H1 (cell line): ENCODE measurements at regions not wholly inside any gene's neighbourhood (a gene's known extent, or its start where the extent isn't known, plus 50 kb on each side); places are given as distances from the start of the nearest gene placed in this dataset.

Source experiments
- CTCF ChIA-PET: fragments of 300-600 bp; sonication (Branson Sonifier 250); formaldehyde crosslinking; loops from one replicate; lab custom pipeline; 2021; ENCODE audit not compliant: partially characterized antibody; lab: Charles Lee
- POLR2A ChIA-PET: fragments of 300-600 bp; sonication (Branson Sonifier 250); formaldehyde crosslinking; loops from one replicate; lab custom pipeline; 2021; ENCODE audit warnings: inconsistent platforms; ENCODE audit not compliant: partially characterized antibody; lab: Charles Lee
- DNase-seq, 2 experiments: peaks; one replicate each; pipeline versions ENCODE4 v3.0.0 to v3.0.0-alpha.2; 2010 to 2022; ENCODE audit warnings: low spot score in 2 of 2, low read depth in 1 of 2, mixed read lengths in 1 of 2
- FAIRE-seq: peaks from 2 replicates; lab custom pipeline; 2011; peaks lifted over from hg19 to GRCh38; lab: Jason Lieb, UNC
- H2AFZ ChIP-seq: 2 replicates; pipeline ENCODE4 v1.8.1; 2012; ENCODE audit warnings: low read length, inconsistent platforms
- H2AK5ac ChIP-seq: 2 replicates; pipeline ENCODE4 v1.6.1; 2013; ENCODE audit warnings: low read depth, low read length
- H2BK120ac ChIP-seq: replicated peaks from 2 replicates; pipeline ENCODE3; 2013; ENCODE audit warnings: low read depth, low read length, inconsistent platforms
- H2BK12ac ChIP-seq: 2 replicates; pipeline ENCODE4 v1.6.1; 2013; ENCODE audit warnings: low read depth, low read length
- H2BK15ac ChIP-seq: 2 replicates; pipeline ENCODE4 v1.6.1; 2013; ENCODE audit warnings: low read length
- H2BK20ac ChIP-seq: 2 replicates; pipeline ENCODE4 v1.6.1; 2013; ENCODE audit warnings: low read length
- H2BK5ac ChIP-seq: 2 replicates; pipeline ENCODE4 v1.6.1; 2013; ENCODE audit warnings: low read depth, low read length
- H3K14ac ChIP-seq: 2 replicates; pipeline ENCODE4 v1.6.1; 2013; ENCODE audit warnings: inconsistent platforms; ENCODE audit not compliant: insufficient read length
- H3K18ac ChIP-seq: 2 replicates; pipeline ENCODE4 v1.6.1; 2013; ENCODE audit warnings: low read length; ENCODE audit errors: extremely low read depth
- H3K23ac ChIP-seq: 2 replicates; pipeline ENCODE4 v1.6.1; 2013; ENCODE audit warnings: inconsistent platforms; ENCODE audit not compliant: insufficient read length
- H3K23me2 ChIP-seq: 2 replicates; pipeline ENCODE4 v1.6.1; 2013; ENCODE audit warnings: low read depth, low read length
- H3K27ac ChIP-seq: 2 replicates; pipeline ENCODE4 v1.6.1; 2011; ENCODE audit warnings: low read depth, low read length, inconsistent platforms
- H3K27me3 ChIP-seq, 4 experiments: replicated peaks in 1 of 4; 1 replicate in 1 of 4; 2 replicates in 3 of 4; pipeline versions ENCODE4 v1.6.1 to v1.8.1; 2011 to 2013; ENCODE audit warnings: low read length in 3 of 4, mild to moderate bottlenecking in 3 of 4, inconsistent platforms in 2 of 4, mixed read lengths in 2 of 4, moderate library complexity in 1 of 4; ENCODE audit not compliant: control insufficient read depth in 3 of 4, insufficient read depth in 3 of 4; ENCODE audit errors: extremely low read depth in 1 of 4
- H3K36me3 ChIP-seq, 4 experiments: 2 replicates each; pipeline versions ENCODE4 v1.6.1 to v1.8.1; 2011 to 2013; ENCODE audit warnings: mild to moderate bottlenecking in 4 of 4, low read length in 3 of 4, moderate library complexity in 2 of 4, control low read depth in 1 of 4, inconsistent platforms in 1 of 4; ENCODE audit not compliant: insufficient read depth in 4 of 4, control insufficient read depth in 2 of 4
- H3K4ac ChIP-seq: replicated peaks from 2 replicates; pipeline ENCODE3; 2013; ENCODE audit warnings: low read length, low read depth, mixed read lengths, inconsistent platforms; ENCODE audit not compliant: insufficient read length
- H3K4me1 ChIP-seq, 4 experiments: replicated peaks in 1 of 4; 1 replicate in 1 of 4; 2 replicates in 3 of 4; pipeline versions ENCODE4 v1.6.1 to v1.8.1; 2011 to 2013; ENCODE audit warnings: low read length in 3 of 4, inconsistent platforms in 2 of 4, mixed read lengths in 1 of 4; ENCODE audit not compliant: insufficient read depth in 4 of 4, control insufficient read depth in 3 of 4
- H3K4me2 ChIP-seq, 2 experiments: 2 replicates each; pipeline versions ENCODE4 v1.6.1 to v1.8.1; 2011 to 2013; ENCODE audit warnings: low read depth in 2 of 2, low read length in 2 of 2, control low read depth in 1 of 2, inconsistent platforms in 1 of 2, mild to moderate bottlenecking in 1 of 2; ENCODE audit not compliant: insufficient read depth in 1 of 2
- H3K4me3 ChIP-seq, 4 experiments: fragments of 200-600, 300-600 bp in 1 of 4; sonication (generic), shearing (Covaris generic), sonication (Bioruptor Twin) in 1 of 4; 2 replicates each; pipeline versions ENCODE4 v1.5.1 to v1.8.1; 2011 to 2016; ENCODE audit warnings: low read length in 4 of 4, low read depth in 3 of 4, control low read depth in 2 of 4, inconsistent platforms in 2 of 4, mild to moderate bottlenecking in 2 of 4, mixed read lengths in 1 of 4, moderate library complexity in 1 of 4; ENCODE audit not compliant: insufficient read depth in 2 of 4; ENCODE audit errors: extremely low read depth in 1 of 4
- H3K56ac ChIP-seq: replicated peaks from 2 replicates; pipeline ENCODE3; 2013; ENCODE audit warnings: low read depth, mild to moderate bottlenecking, mixed read lengths, low read length, inconsistent platforms; ENCODE audit not compliant: insufficient read length
- H3K79me1 ChIP-seq: 2 replicates; pipeline ENCODE4 v1.6.1; 2013; ENCODE audit warnings: low read depth, low read length, control low read depth
- H3K79me2 ChIP-seq, 2 experiments: 2 replicates each; pipeline versions ENCODE4 v1.6.1 to v1.8.1; 2012 to 2013; ENCODE audit warnings: low read length in 2 of 2, mild to moderate bottlenecking in 2 of 2, inconsistent platforms in 1 of 2; ENCODE audit not compliant: insufficient read depth in 2 of 2, control insufficient read depth in 1 of 2
- H3K9ac ChIP-seq, 4 experiments: replicated peaks in 1 of 4; 1 replicate in 1 of 4; 2 replicates in 3 of 4; pipeline versions ENCODE4 v1.6.1 to v1.8.1; 2011 to 2013; ENCODE audit warnings: low read depth in 3 of 4, low read length in 3 of 4, control low read depth in 2 of 4, mild to moderate bottlenecking in 2 of 4, moderate library complexity in 2 of 4, inconsistent platforms in 1 of 4; ENCODE audit errors: extremely low read depth in 1 of 4
- H3K9me3 ChIP-seq, 2 experiments: 2 replicates each; pipeline versions ENCODE4 v1.6.1 to v1.8.1; 2012 to 2013; ENCODE audit warnings: mild to moderate bottlenecking in 2 of 2, moderate library complexity in 2 of 2, control low read depth in 1 of 2, inconsistent platforms in 1 of 2, low read depth in 1 of 2, low read length in 1 of 2, mixed read lengths in 1 of 2; ENCODE audit not compliant: insufficient read depth in 2 of 2
- H4K20me1 ChIP-seq, 2 experiments: replicated peaks in 1 of 2; 2 replicates each; pipeline versions ENCODE3 to v1.8.1; 2011 to 2013; ENCODE audit warnings: inconsistent platforms in 2 of 2, low read length in 2 of 2, mild to moderate bottlenecking in 1 of 2; ENCODE audit not compliant: insufficient read depth in 2 of 2, control insufficient read depth in 1 of 2
- H4K5ac ChIP-seq: 2 replicates; pipeline ENCODE4 v1.6.1; 2013; ENCODE audit warnings: low read length, low read depth, mixed read lengths, inconsistent platforms; ENCODE audit not compliant: insufficient read length
- H4K8ac ChIP-seq: 2 replicates; pipeline ENCODE4 v1.8.0; 2013; ENCODE audit warnings: mild to moderate bottlenecking, moderate library complexity, low read length, inconsistent platforms; ENCODE audit not compliant: insufficient read depth; ENCODE audit errors: extremely low read depth
- H4K91ac ChIP-seq: replicated peaks from 2 replicates; pipeline ENCODE3; 2013; ENCODE audit warnings: low read length, mixed read lengths, inconsistent platforms; ENCODE audit not compliant: insufficient read length
- HDAC2 ChIP-seq, 2 experiments: fragments of 300-600 bp in 1 of 2; sonication (generic) in 1 of 2; IDR thresholded peaks; 2 replicates each; pipeline ENCODE4 v1.6.1; 2011 to 2012; ENCODE audit warnings: low read depth in 2 of 2, low read length in 2 of 2, mild to moderate bottlenecking in 2 of 2, moderate library complexity in 2 of 2, borderline replicate concordance in 1 of 2, inconsistent platforms in 1 of 2
- KDM4A ChIP-seq: IDR thresholded peaks from one replicate; pipeline ENCODE4 v1.7.1; 2012; ENCODE audit warnings: low read depth, mild to moderate bottlenecking, moderate library complexity, low read length, inconsistent platforms; ENCODE audit not compliant: severe bottlenecking
- RBBP5 ChIP-seq: IDR thresholded peaks from 2 replicates; pipeline ENCODE4 v1.7.1; 2012; ENCODE audit warnings: low read depth, mild to moderate bottlenecking, inconsistent platforms, low read length, moderate library complexity, borderline replicate concordance
- TAF7 ChIP-seq: optimal IDR thresholded peaks from 2 replicates; pipeline ENCODE3; 2011; ENCODE audit warnings: low read depth, mild to moderate bottlenecking, inconsistent platforms, low read length, moderate library complexity, borderline replicate concordance
- WGBS, 2 experiments: shearing (Covaris generic) in 1 of 2; methylation state at CpG; one replicate each; pipeline versions ENCODE4 v1.1.6 to v1.1.7; 2013 to 2015; ENCODE audit warnings: low lambda C conversion rate in 2 of 2, mixed read lengths in 2 of 2, inconsistent platforms in 1 of 2, low coverage in 1 of 2, missing lambda C conversion rate in 1 of 2; ENCODE audit not compliant: insufficient replicate concordance in 2 of 2, insufficient coverage in 1 of 2, insufficient read length in 1 of 2; ENCODE audit errors: extremely low coverage in 1 of 2, missing lambda C conversion rate in 1 of 2; 5-methylcytosine and 5-hydroxymethylcytosine counted together

DNA sequence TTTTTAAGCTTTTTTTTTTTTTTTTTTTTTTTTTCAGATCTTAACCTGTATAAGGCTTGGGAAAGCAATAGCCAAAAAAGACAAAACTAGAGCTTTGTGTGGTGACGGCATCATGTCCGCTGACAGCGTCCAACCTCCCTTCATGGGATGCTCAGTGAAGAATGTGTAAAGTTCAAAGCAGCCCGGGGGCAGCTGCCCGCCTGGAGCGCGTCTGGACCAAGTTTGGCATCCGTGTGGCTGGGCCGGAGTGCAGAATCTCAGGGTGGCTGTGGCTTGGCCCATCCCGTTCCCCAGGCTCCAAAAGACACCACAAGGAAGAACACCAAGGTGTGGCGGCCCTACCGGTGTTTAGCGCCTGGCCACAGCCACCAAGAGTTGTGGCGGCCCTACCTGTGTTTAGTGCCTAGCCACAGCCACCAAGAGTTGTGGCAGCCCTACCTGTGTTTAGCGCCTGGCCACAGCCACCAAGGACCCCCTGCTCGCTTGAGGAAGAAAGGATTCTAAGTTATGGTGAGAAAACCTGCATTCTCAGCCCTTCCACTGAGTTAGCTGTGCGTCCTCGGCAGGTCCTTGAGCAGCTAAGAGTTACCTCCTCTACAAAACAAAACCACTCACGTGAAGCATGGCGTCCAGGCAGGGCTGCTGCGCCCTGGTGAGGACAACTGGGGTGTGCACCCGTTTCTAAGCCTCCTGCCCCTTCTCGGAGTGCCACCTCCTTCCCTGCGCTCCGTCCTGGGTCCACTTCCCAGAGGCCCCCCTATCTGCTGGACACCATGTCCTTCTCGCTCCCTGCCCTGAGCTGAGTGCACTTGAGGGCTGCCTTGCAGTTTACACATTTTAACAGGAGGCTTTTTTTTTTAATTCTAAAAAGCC, 103.6 kb upstream of the SALL3 start:
- Histone ChIP-seq H3K14ac (no peak overlapping the region), H3K18ac (peak overlapping the region; percentile 48), H2AK5ac (no peak overlapping the region), H2BK120ac (peak overlapping the region; percentile 51), H3K56ac (no peak overlapping the region), H3K36me3 (no peaks in the 10 kb centered on the region), H2BK5ac (0 out of 2 replicates have a peak overlapping the region, but pooled peaks have one; percentile 8), H3K4me3 (no peak overlapping the region), H2BK12ac (peak overlapping the region; percentile 63; the same call in 1 of the 2 replicates), H4K5ac (no peak overlapping the region), H3K79me1 (no peaks in the 10 kb centered on the region), H2BK20ac (no peak overlapping the region), H4K91ac (no peak overlapping the region), H3K23me2 (no peaks in the 10 kb centered on the region), H3K79me2 (no peaks in the 10 kb centered on the region), H2BK15ac (no peak overlapping the region), H3K23ac (no peak overlapping the region), H3K27ac (no peak overlapping the region), H3K9me3 (peaks cover 0 to 6% of the 10 kb centered on the region in 2 experiments; a peak in 1 of 4 replicates), H3K27me3 (peaks cover 0 to 2% (median 0%) of the 10 kb centered on the region in 4 experiments; a peak in 1 of 7 replicates), H3K4me2 (no peak overlapping the region), H4K20me1 (no peaks in the 10 kb centered on the region), H4K8ac (no peak overlapping the region; the same call in 1 of the 2 replicates), H3K9ac (no peak overlapping the region), H3K4me1 (no peaks in the 10 kb centered on the region; a peak in 1 of 7 replicates), H3K4ac (no peak overlapping the region), H2AFZ (no peak overlapping the region)
- TF ChIP-seq KDM4A (no peak), RBBP5 (no peak), HDAC2 (IDR thresholded peaks at IDR 0.05; ENCODE audit: borderline replicate concordance in 1 of 2, low read depth in 2 of 2, low read length in 2 of 2) (no peak), TAF7 (no peak)
- DNase-seq = no peak
- CTCF ChIA-PET = interaction anchor here (0.6 to 4.8 kb wide), 42 partner anchors 9 to 1009 kb away, joined by 3 to 35 read pairs (median 4); no protein-coding TSS in a partner anchor
- 85% methylated on average over 26 of the region's 26 CpGs; no CpG with 5 or more reads in 1 of the 2 experiments for WGBS, 2 experiments
- FAIRE-seq = no peak
- POLR2A ChIA-PET = interaction anchor here (0.8 kb wide), 1 partner anchor 105 kb away, joined by 4 read pairs; no protein-coding TSS in a partner anchor
